WTC11 (cell line): ENCODE measurements at regions not wholly inside any gene's neighbourhood (a gene's known extent, or its start where the extent isn't known, plus 50 kb on each side); places are given as distances from the start of the nearest gene placed in this dataset.

ENCODE experiments used
- SP1 ChIP-seq: sonication (generic); formaldehyde crosslinking; conservative IDR thresholded peaks from 2 replicates; pipeline ENCODE4 v1.8.1; 2022; ENCODE audit warnings: missing genetic modification reagents
- ZNF232 ChIP-seq: sonication (generic); formaldehyde crosslinking; IDR thresholded peaks from 2 replicates; pipeline ENCODE4 v1.8.0; 2022; ENCODE audit warnings: mild to moderate bottlenecking, missing genetic modification reagents
- TF ChIP-seq, protein P1 (sequence below): fragments of 200-600 bp; IDR thresholded peaks from 2 replicates; pipeline ENCODE4 v1.8.0; 2022; ENCODE audit warnings: antibody characterized with exemption
- TF ChIP-seq, protein P2 (sequence below): sonication (generic); formaldehyde crosslinking; IDR thresholded peaks from 2 replicates; pipeline ENCODE4 v1.8.1; 2023; ENCODE audit warnings: mild to moderate bottlenecking, missing genetic modification reagents

DNA sequence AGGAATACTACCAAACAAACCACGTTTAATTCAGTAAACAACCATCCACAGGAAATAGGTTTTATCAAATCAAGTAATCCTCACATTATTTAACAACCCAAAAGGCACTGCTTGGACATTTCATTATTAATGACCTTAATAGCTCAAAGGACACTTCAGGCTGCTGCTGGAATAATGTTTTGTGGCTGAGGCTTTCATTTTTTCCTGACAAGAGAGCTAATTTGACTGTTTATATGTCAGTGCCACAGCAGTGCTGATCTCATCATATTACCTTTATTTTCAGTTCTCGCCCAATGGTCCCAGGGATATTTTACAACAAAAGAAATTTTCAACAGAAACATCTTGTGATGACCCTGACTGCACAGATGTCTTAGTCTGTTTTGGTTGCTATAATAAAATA is 589.8 kb upstream of the GRAMD2B start:
- TF ChIP-seq, protein P1, sequence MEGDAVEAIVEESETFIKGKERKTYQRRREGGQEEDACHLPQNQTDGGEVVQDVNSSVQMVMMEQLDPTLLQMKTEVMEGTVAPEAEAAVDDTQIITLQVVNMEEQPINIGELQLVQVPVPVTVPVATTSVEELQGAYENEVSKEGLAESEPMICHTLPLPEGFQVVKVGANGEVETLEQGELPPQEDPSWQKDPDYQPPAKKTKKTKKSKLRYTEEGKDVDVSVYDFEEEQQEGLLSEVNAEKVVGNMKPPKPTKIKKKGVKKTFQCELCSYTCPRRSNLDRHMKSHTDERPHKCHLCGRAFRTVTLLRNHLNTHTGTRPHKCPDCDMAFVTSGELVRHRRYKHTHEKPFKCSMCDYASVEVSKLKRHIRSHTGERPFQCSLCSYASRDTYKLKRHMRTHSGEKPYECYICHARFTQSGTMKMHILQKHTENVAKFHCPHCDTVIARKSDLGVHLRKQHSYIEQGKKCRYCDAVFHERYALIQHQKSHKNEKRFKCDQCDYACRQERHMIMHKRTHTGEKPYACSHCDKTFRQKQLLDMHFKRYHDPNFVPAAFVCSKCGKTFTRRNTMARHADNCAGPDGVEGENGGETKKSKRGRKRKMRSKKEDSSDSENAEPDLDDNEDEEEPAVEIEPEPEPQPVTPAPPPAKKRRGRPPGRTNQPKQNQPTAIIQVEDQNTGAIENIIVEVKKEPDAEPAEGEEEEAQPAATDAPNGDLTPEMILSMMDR = no peak
- TF ChIP-seq ZNF232 = no peak
- TF ChIP-seq, protein P2, sequence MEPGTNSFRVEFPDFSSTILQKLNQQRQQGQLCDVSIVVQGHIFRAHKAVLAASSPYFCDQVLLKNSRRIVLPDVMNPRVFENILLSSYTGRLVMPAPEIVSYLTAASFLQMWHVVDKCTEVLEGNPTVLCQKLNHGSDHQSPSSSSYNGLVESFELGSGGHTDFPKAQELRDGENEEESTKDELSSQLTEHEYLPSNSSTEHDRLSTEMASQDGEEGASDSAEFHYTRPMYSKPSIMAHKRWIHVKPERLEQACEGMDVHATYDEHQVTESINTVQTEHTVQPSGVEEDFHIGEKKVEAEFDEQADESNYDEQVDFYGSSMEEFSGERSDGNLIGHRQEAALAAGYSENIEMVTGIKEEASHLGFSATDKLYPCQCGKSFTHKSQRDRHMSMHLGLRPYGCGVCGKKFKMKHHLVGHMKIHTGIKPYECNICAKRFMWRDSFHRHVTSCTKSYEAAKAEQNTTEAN (CRISPR knock-in tag) = no peak
- no peak for TF ChIP-seq SP1
